ENCODE measurements at regions not wholly inside any gene's neighbourhood (a gene's known extent, or its start where the extent isn't known, plus 50 kb on each side); places are given as distances from the start of the nearest gene placed in this dataset.
"Not testable (repeated sequence)": the region's sequence is repeated elsewhere in the genome, so short reads cannot be mapped to it uniquely, and the experiment has no call there.

GRCh38 chr1:213601705-213602104, 386.1 kb upstream of the PROX1 start:
- not testable (repeated sequence) for DNase-seq

GRCh38 chr1:213602796-213603486, 384.8 kb upstream of the PROX1 start:
- no peak for DNase-seq

GRCh38 chr1:213604477-213604876, 383.3 kb upstream of the PROX1 start:
- no peak for DNase-seq

- DNase-seq, result no peak
Observed at GRCh38 chr1:213605732-213606131, 382.0 kb upstream of the PROX1 start.

GRCh38 chr1:213606252-213606820, 381.4 kb upstream of the PROX1 start:
- no peak for DNase-seq

- DNase-seq, result no peak
Observed at GRCh38 chr1:213613549-213613948, 374.2 kb upstream of the PROX1 start.

GRCh38 chr1:213615226-213615916, 372.4 kb upstream of the PROX1 start:
- DNase-seq, result no peak

GRCh38 chr1:213617133-213617532, 370.6 kb upstream of the PROX1 start:
- DNase-seq, result no peak

GRCh38 chr1:213618094-213618493, 369.7 kb upstream of the PROX1 start:
- DNase-seq, result no peak

GRCh38 chr1:213619026-213619425, 368.7 kb upstream of the PROX1 start:
- no peak for DNase-seq

- no peak for DNase-seq
Observed at GRCh38 chr1:213621077-213621476, 366.7 kb upstream of the PROX1 start.

- no peak for DNase-seq
Observed at GRCh38 chr1:213622365-213623063, 365.3 kb upstream of the PROX1 start.

- no peak for DNase-seq
Observed at GRCh38 chr1:213623064-213623581, 364.6 kb upstream of the PROX1 start.

GRCh38 chr1:213623862-213624261, 363.9 kb upstream of the PROX1 start:
- DNase-seq, result no peak

- not testable (repeated sequence) for DNase-seq
Observed at GRCh38 chr1:213636778-213637177, 351.0 kb upstream of the PROX1 start.

GRCh38 chr1:213641312-213641711, 346.5 kb upstream of the PROX1 start:
- DNase-seq, result no peak

GRCh38 chr1:213643360-213643759, 344.4 kb upstream of the PROX1 start:
- no peak for DNase-seq

- DNase-seq, result no peak
Observed at GRCh38 chr1:213647864-213648650, 339.7 kb upstream of the PROX1 start.

- no peak for DNase-seq
Observed at GRCh38 chr1:213649373-213649772, 338.4 kb upstream of the PROX1 start.

- no peak for DNase-seq
Observed at GRCh38 chr1:213650603-213651002, 337.2 kb upstream of the PROX1 start.

- DNase-seq, result no peak
Observed at GRCh38 chr1:213651077-213651476, 336.7 kb upstream of the PROX1 start.

GRCh38 chr1:213652109-213652508, 335.7 kb upstream of the PROX1 start:
- no peak for DNase-seq

- no peak for DNase-seq
Observed at GRCh38 chr1:213656039-213656438, 331.7 kb upstream of the PROX1 start.

All from CD4-positive, alpha-beta T cell treated with Interleukin-6 for 4 hours (primary cell).